ENCODE measurements at regions not wholly inside any gene's neighbourhood (a gene's known extent, or its start where the extent isn't known, plus 50 kb on each side); places are given as distances from the start of the nearest gene placed in this dataset.

- TF ChIP-seq, protein P1, sequence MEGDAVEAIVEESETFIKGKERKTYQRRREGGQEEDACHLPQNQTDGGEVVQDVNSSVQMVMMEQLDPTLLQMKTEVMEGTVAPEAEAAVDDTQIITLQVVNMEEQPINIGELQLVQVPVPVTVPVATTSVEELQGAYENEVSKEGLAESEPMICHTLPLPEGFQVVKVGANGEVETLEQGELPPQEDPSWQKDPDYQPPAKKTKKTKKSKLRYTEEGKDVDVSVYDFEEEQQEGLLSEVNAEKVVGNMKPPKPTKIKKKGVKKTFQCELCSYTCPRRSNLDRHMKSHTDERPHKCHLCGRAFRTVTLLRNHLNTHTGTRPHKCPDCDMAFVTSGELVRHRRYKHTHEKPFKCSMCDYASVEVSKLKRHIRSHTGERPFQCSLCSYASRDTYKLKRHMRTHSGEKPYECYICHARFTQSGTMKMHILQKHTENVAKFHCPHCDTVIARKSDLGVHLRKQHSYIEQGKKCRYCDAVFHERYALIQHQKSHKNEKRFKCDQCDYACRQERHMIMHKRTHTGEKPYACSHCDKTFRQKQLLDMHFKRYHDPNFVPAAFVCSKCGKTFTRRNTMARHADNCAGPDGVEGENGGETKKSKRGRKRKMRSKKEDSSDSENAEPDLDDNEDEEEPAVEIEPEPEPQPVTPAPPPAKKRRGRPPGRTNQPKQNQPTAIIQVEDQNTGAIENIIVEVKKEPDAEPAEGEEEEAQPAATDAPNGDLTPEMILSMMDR (IDR thresholded peaks at IDR 0.05; ENCODE audit: insufficient read depth, missing control alignments): no peak
- FAIRE-seq (no peak), DNase-seq (ENCODE audit: insufficient read length, low spot score) (no peak)
Observed at GRCh38 chr5:97624886-97625285, 441.8 kb upstream of the RIOK2 start.

GRCh38 chr5:97627272-97627671 is 444.2 kb upstream of the RIOK2 start:
- TF ChIP-seq, protein P1 (IDR thresholded peaks at IDR 0.05; ENCODE audit: insufficient read depth, missing control alignments): no peak
- FAIRE-seq (no peak), DNase-seq (ENCODE audit: insufficient read length, low spot score) (no peak)

GRCh38 chr5:97628031-97628430 is 445.0 kb upstream of the RIOK2 start:
- FAIRE-seq (no peak), DNase-seq (ENCODE audit: insufficient read length, low spot score) (no peak)
- TF ChIP-seq, protein P1 (IDR thresholded peaks at IDR 0.05; ENCODE audit: insufficient read depth, missing control alignments): no peak

- no peak for FAIRE-seq
- no peak for DNase-seq (ENCODE audit: insufficient read length, low spot score)
- TF ChIP-seq, protein P1 (IDR thresholded peaks at IDR 0.05; ENCODE audit: insufficient read depth, missing control alignments): no peak
Observed at GRCh38 chr5:97628807-97629206, 445.8 kb upstream of the RIOK2 start.

GRCh38 chr5:97629276-97629675 is 446.2 kb upstream of the RIOK2 start:
- FAIRE-seq (no peak), DNase-seq (ENCODE audit: insufficient read length, low spot score) (no peak)

DNA sequence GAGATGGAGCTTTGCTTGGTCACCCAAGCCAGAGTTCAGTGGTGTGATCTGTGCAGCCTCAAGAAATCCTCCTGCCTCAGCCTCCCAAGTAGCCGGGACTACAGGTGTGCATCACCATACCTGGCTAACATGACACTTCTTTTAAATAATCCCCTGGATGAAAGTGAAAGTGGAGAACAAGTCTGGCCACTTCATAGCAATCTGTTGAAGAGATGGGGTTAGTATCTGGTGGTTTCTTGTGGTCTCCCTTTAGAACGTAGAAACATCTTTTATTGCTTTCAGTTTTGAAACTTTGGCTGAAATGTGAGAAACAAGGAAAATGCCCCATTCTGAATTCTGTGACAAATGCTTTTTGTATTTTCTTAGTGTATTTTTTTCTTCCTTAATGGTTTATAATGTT is 452.5 kb upstream of the RIOK2 start:
- FAIRE-seq (no peak), DNase-seq (ENCODE audit: insufficient read length, low spot score) (no peak)
- TF ChIP-seq, protein P1 (IDR thresholded peaks at IDR 0.05; ENCODE audit: insufficient read depth, missing control alignments): no peak

More at GRCh38 chr5:97629276-97629675, 446.2 kb upstream of the RIOK2 start:
- TF ChIP-seq, protein P1 (IDR thresholded peaks at IDR 0.05; ENCODE audit: insufficient read depth, missing control alignments): no peak

DNA sequence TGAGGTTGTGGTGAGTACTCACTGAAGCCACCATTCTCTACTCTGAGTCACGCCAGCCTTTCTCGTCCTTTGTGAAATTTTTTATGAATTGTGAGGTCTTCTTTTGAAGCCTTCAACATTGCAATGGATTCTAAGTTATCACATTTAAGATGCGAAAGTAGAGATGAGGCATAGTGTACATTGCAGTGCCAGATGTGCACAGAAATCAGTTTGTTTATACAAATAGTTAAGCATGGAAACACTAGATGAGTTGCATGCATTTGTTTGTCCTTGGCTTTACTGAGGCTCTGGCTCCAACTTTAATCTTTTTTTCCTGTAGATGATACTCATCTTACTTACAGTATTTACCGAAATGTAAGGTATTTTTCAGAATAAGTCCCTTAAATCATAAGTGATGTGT is 453.7 kb upstream of the RIOK2 start:
- FAIRE-seq (no peak), DNase-seq (ENCODE audit: insufficient read length, low spot score) (no peak)
- TF ChIP-seq, protein P1 (IDR thresholded peaks at IDR 0.05; ENCODE audit: insufficient read depth, missing control alignments): no peak
